Gastroesophageal sphincter (tissue), 3 donors: ENCODE measurements at regions not wholly inside any gene's neighbourhood (a gene's known extent, or its start where the extent isn't known, plus 50 kb on each side); places are given as distances from the start of the nearest gene placed in this dataset.

Source experiments
- CTCF ChIP-seq, 4 experiments: fragments of 200-600 bp in 2 of 4; fragments of 450-650 bp in 2 of 4; sonication (generic) in 1 of 4; IDR thresholded peaks; one replicate each; pipeline ENCODE4 v1.5.1; 2017 to 2019; ENCODE audit warnings: antibody characterized with exemption in 4 of 4, mild to moderate bottlenecking in 2 of 4, moderate library complexity in 2 of 4
- EP300 ChIP-seq: sonication (generic); formaldehyde crosslinking; IDR thresholded peaks from one replicate; pipeline ENCODE4 v1.6.1; 2017; ENCODE audit warnings: antibody characterized with exemption, mild to moderate bottlenecking
- POLR2A ChIP-seq, 2 donors: fragments of 450-650 bp; IDR thresholded peaks; one replicate each; pipeline ENCODE4 v1.6.1; 2017; ENCODE audit warnings: antibody characterized with exemption in 2 of 2, mild to moderate bottlenecking in 2 of 2, moderate library complexity in 1 of 2
- POLR2AphosphoS5 ChIP-seq: sonication (generic); formaldehyde crosslinking; IDR thresholded peaks from one replicate; pipeline ENCODE4 v1.6.1; 2017; ENCODE audit warnings: antibody characterized with exemption

GRCh38 chr6:71080826-71081225 lies 124.0 kb upstream of the B3GAT2 start:
- no peak for TF ChIP-seq POLR2AphosphoS5
- no peak for TF ChIP-seq CTCF (IDR thresholded peaks at IDR 0.05)
- TF ChIP-seq POLR2A (IDR thresholded peaks at IDR 0.05): no peak
- TF ChIP-seq EP300: no peak
